Glutamatergic neuron (in vitro differentiated cells): ENCODE measurements at regions not wholly inside any gene's neighbourhood (a gene's known extent, or its start where the extent isn't known, plus 50 kb on each side); places are given as distances from the start of the nearest gene placed in this dataset.

Experiments
- DNase-seq: peaks from one replicate; pipeline ENCODE4 v3.0.0; 2022
- H3K27ac Mint-ChIP-seq: one replicate; pipeline ENCODE4 v1.8.0; 2020; ENCODE audit warnings: mild to moderate bottlenecking, mixed read lengths, inconsistent platforms; ENCODE audit not compliant: unreplicated experiment
- H3K27me3 Mint-ChIP-seq: one replicate; pipeline ENCODE4 v1.8.0; 2020; ENCODE audit warnings: mild to moderate bottlenecking, moderate library complexity, mixed read lengths, inconsistent platforms; ENCODE audit not compliant: unreplicated experiment
- H3K36me3 Mint-ChIP-seq: one replicate; pipeline ENCODE4 v1.8.0; 2020; ENCODE audit warnings: mild to moderate bottlenecking, mixed read lengths, inconsistent platforms; ENCODE audit not compliant: unreplicated experiment
- H3K4me1 Mint-ChIP-seq: one replicate; pipeline ENCODE4 v1.8.0; 2020; ENCODE audit warnings: mild to moderate bottlenecking, low read depth, mixed read lengths, inconsistent platforms; ENCODE audit not compliant: unreplicated experiment
- H3K4me3 Mint-ChIP-seq: one replicate; pipeline ENCODE4 v1.8.0; 2020; ENCODE audit warnings: mild to moderate bottlenecking, mixed read lengths, inconsistent platforms; ENCODE audit not compliant: unreplicated experiment
- H3K9me3 Mint-ChIP-seq: one replicate; pipeline ENCODE4 v1.8.0; 2020; ENCODE audit warnings: mild to moderate bottlenecking, moderate library complexity, mixed read lengths, inconsistent platforms; ENCODE audit not compliant: unreplicated experiment
- TF ChIP-seq, protein P1 (sequence below): fragments of 200-600 bp; sonication (generic); IDR thresholded peaks from one replicate; pipeline ENCODE4 v1.5.0; 2021; ENCODE audit not compliant: partially characterized antibody, unreplicated experiment

DNA sequence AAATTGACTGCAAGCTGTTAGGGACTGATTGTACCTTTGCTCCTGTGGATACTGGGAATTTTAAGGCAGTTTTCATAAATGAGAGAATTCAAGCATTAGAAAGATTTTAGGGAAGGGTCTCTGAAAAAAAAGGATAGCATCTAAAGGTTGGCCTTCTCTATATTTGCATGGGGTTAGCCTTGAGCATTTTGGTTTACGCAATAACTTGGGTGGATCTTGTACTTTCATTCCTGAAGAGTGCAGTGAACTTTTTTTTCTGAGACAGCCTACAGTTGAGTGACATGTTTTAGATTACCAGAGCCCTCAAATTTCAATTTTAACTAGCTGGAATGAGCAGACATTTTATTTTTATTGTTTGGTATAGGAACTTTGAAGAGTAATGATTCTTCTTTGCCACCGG, 91.6 kb upstream of the NR3C1 start:
- no peak for DNase-seq
- Mint-ChIP-seq H3K27ac (no peak overlapping the region), H3K4me3 (no peak overlapping the region), H3K9me3 (no peaks in the 10 kb centered on the region), H3K36me3 (no peaks in the 10 kb centered on the region), H3K27me3 (no peaks in the 10 kb centered on the region), H3K4me1 (no peaks in the 10 kb centered on the region)
- TF ChIP-seq, protein P1, sequence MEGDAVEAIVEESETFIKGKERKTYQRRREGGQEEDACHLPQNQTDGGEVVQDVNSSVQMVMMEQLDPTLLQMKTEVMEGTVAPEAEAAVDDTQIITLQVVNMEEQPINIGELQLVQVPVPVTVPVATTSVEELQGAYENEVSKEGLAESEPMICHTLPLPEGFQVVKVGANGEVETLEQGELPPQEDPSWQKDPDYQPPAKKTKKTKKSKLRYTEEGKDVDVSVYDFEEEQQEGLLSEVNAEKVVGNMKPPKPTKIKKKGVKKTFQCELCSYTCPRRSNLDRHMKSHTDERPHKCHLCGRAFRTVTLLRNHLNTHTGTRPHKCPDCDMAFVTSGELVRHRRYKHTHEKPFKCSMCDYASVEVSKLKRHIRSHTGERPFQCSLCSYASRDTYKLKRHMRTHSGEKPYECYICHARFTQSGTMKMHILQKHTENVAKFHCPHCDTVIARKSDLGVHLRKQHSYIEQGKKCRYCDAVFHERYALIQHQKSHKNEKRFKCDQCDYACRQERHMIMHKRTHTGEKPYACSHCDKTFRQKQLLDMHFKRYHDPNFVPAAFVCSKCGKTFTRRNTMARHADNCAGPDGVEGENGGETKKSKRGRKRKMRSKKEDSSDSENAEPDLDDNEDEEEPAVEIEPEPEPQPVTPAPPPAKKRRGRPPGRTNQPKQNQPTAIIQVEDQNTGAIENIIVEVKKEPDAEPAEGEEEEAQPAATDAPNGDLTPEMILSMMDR: no peak

DNA sequence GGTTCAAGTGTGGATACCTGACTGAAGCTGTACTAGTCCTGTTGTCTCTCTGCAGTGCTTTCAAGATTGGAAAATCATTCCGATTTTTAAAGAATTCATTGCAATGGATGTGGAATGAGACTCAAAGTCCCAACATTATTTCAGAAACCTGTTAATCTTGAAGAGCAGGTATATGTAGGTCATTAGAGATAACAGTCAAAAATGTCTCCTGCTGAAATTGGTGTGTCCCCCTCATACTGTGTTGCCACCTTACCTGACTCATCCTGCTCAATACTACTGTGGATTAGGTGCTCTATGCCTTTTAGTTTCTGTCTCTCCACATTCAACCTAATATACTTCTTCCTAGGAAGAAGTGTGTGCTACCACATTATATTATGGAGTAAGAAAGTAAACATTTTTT, 91.1 kb upstream of the NR3C1 start:
- no peaks in the 10 kb centered on the region for H3K27me3 Mint-ChIP-seq
- H3K27ac Mint-ChIP-seq: no peak overlapping the region
- no peak for DNase-seq
- TF ChIP-seq, protein P1: no peak
- no peaks in the 10 kb centered on the region for H3K9me3 Mint-ChIP-seq
- no peak overlapping the region for H3K4me3 Mint-ChIP-seq
- no peaks in the 10 kb centered on the region for H3K36me3 Mint-ChIP-seq
- no peaks in the 10 kb centered on the region for H3K4me1 Mint-ChIP-seq

DNA sequence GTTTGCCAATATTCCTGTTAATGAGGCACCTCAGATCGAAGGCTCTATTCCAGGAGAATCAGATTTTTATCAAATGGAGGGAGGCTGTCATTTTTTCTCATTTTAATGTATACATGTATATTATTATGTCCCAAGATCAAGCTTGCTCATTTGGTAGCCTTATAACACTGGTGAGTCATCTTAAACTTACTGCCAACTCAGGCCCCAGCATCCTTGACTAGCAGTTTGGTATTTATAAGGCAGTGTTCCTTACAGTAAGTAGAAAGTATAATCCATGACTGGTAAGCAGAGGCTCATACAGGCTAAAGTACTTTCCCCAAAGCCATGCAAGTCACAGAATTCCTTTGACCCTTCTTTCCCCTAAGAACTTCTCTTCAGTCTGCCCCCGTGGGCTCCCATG, 90.7 kb upstream of the NR3C1 start:
- Mint-ChIP-seq H3K27ac (no peak overlapping the region), H3K9me3 (peaks cover 2% of the 10 kb centered on the region), H3K4me3 (no peak overlapping the region), H3K27me3 (no peaks in the 10 kb centered on the region), H3K4me1 (no peaks in the 10 kb centered on the region), H3K36me3 (no peaks in the 10 kb centered on the region)
- DNase-seq: no peak
- TF ChIP-seq, protein P1: no peak

DNA sequence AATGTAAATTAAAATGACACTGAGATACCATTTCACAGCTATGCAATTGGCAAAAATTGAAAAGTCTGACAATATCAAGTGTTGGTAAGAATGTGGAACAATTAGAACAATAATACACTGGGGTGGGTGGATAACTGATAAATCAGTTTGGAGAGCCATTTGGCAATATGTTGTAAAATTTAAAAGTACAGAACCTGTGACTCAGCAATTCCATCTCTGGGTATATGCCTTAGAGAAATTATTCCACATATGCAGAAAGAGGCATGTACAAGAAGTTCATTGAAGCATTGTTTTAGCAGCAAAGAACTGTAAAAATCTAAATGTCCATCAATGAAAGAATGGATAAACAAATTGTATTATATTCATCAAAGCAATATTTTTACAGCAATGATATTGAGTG, 89.3 kb upstream of the NR3C1 start:
- Mint-ChIP-seq H3K4me3 (no peak overlapping the region), H3K27ac (no peak overlapping the region), H3K4me1 (no peaks in the 10 kb centered on the region), H3K36me3 (no peaks in the 10 kb centered on the region), H3K27me3 (no peaks in the 10 kb centered on the region), H3K9me3 (peaks cover 2% of the 10 kb centered on the region)
- TF ChIP-seq, protein P1: no peak
- no peak for DNase-seq

DNA sequence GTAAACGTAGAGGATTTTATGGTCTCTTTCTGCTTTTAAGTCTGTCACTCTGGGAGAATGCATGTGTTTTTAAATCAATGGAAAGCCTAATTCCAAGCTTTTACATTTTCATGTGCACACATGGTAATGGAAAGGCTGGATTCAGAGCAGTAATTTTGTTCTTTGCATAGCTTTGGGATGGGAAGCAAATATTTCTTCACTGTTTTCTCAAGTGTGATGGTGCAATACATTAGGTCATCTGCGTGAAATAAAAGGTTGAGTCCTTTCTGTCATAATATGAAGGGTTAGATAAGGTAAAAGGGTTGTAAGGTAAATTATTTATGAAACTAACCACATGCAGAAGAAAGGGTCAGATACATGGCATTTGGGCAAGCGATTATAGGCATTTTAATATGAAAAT, 88.2 kb upstream of the NR3C1 start:
- peaks cover 2% of the 10 kb centered on the region for H3K9me3 Mint-ChIP-seq
- no peak overlapping the region for H3K27ac Mint-ChIP-seq

More for the DNA sequence above, 88.2 kb upstream of the NR3C1 start:
- TF ChIP-seq, protein P1: no peak
- Mint-ChIP-seq H3K36me3 (no peaks in the 10 kb centered on the region), H3K27me3 (no peaks in the 10 kb centered on the region), H3K4me1 (no peaks in the 10 kb centered on the region), H3K4me3 (no peak overlapping the region)
- DNase-seq: no peak
